PFSK-1 (cell line): ENCODE measurements at regions not wholly inside any gene's neighbourhood (a gene's known extent, or its start where the extent isn't known, plus 50 kb on each side); places are given as distances from the start of the nearest gene placed in this dataset.

Experiments used
- FOXP2 ChIP-seq: optimal IDR thresholded peaks from 2 replicates; pipeline ENCODE3; 2011; ENCODE audit warnings: borderline replicate concordance, control low read depth, inconsistent platforms; ENCODE audit not compliant: insufficient read depth; ENCODE audit errors: extremely low read length, extremely low read depth
- POLR2AphosphoS5 ChIP-seq: IDR thresholded peaks from 2 replicates; pipeline ENCODE4 v1.6.1; 2012; ENCODE audit warnings: low read depth, mild to moderate bottlenecking, control low read depth, low read length, moderate library complexity
- SIN3A ChIP-seq: IDR thresholded peaks from 2 replicates; pipeline ENCODE4 v1.6.1; 2012; ENCODE audit warnings: mild to moderate bottlenecking, low read length, moderate library complexity, borderline replicate concordance; ENCODE audit not compliant: insufficient read depth
- TAF1 ChIP-seq: IDR thresholded peaks from 2 replicates; pipeline ENCODE4 v1.6.1; 2012; ENCODE audit warnings: low read length, control low read depth, borderline replicate concordance; ENCODE audit not compliant: insufficient read depth
- TF ChIP-seq, protein P1 (sequence below), 2 experiments: IDR thresholded peaks; 2 replicates each; pipeline versions ENCODE4 v1.6.1 to v1.8.0; 2011 to 2012; ENCODE audit warnings: low read depth in 2 of 2, low read length in 2 of 2, control low read depth in 1 of 2, inconsistent platforms in 1 of 2, mild to moderate bottlenecking in 1 of 2, moderate library complexity in 1 of 2; ENCODE audit not compliant: insufficient read depth in 1 of 2

DNA sequence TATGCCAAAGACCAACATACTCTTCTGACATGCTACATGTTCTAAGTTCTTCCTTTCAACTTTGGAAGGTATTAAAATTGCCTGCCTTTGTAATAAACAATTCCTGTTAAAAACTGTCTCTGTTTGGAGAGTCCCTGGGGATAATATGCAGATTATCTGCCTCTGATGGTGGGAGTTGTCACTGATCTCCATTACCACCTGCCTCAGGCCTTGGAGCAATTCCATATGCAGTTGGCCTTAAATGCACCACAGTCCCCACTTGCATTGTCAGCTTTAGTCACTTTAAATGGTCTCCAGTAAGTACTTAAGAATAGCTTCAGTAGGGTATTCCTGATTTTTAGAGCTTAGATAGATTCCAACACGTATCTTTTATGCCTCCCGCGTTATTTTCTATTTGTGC lies 121.1 kb upstream of the GOLIM4 start:
- TF ChIP-seq, protein P1, sequence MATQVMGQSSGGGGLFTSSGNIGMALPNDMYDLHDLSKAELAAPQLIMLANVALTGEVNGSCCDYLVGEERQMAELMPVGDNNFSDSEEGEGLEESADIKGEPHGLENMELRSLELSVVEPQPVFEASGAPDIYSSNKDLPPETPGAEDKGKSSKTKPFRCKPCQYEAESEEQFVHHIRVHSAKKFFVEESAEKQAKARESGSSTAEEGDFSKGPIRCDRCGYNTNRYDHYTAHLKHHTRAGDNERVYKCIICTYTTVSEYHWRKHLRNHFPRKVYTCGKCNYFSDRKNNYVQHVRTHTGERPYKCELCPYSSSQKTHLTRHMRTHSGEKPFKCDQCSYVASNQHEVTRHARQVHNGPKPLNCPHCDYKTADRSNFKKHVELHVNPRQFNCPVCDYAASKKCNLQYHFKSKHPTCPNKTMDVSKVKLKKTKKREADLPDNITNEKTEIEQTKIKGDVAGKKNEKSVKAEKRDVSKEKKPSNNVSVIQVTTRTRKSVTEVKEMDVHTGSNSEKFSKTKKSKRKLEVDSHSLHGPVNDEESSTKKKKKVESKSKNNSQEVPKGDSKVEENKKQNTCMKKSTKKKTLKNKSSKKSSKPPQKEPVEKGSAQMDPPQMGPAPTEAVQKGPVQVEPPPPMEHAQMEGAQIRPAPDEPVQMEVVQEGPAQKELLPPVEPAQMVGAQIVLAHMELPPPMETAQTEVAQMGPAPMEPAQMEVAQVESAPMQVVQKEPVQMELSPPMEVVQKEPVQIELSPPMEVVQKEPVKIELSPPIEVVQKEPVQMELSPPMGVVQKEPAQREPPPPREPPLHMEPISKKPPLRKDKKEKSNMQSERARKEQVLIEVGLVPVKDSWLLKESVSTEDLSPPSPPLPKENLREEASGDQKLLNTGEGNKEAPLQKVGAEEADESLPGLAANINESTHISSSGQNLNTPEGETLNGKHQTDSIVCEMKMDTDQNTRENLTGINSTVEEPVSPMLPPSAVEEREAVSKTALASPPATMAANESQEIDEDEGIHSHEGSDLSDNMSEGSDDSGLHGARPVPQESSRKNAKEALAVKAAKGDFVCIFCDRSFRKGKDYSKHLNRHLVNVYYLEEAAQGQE (IDR thresholded peaks at IDR 0.05; ENCODE audit: insufficient read depth in 1 of 2, low read depth in 2 of 2, low read length in 2 of 2) = no peak
- TF ChIP-seq POLR2AphosphoS5 (no peak), FOXP2 (no peak), TAF1 (no peak), SIN3A (no peak)
